HL-60/S4 (cell line): ENCODE measurements at regions not wholly inside any gene's neighbourhood (a gene's known extent, or its start where the extent isn't known, plus 50 kb on each side); places are given as distances from the start of the nearest gene placed in this dataset.

Experiments
- in situ Hi-C: fragments of 300-500 bp; cut with MboI; formaldehyde crosslinking; loops from 2 replicates; pipeline ENCODE4 v1.14.3; 2022; ENCODE audit warnings: low sequenced_read_pairs

DNA sequence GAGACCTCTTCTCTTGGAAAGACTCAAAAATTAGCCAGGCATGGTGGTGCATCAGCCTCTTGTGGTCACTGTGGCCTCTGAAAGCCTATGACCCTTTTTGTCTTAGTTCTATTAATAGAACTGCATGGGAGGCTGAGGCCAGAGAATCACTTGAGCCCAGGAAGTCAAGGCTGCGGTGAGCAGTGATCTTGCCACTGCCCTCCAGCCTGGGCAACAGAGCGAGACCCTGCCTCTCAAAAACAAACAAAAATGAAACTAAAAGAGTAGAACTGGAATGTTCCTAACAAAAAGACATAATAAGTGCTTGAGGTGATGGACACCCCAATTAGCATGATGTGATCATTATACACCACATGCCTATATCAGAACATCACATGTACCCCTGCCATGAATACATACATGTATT lies 197.0 kb upstream of the EEA1 start:
- in situ Hi-C loops, result no loop called here

DNA sequence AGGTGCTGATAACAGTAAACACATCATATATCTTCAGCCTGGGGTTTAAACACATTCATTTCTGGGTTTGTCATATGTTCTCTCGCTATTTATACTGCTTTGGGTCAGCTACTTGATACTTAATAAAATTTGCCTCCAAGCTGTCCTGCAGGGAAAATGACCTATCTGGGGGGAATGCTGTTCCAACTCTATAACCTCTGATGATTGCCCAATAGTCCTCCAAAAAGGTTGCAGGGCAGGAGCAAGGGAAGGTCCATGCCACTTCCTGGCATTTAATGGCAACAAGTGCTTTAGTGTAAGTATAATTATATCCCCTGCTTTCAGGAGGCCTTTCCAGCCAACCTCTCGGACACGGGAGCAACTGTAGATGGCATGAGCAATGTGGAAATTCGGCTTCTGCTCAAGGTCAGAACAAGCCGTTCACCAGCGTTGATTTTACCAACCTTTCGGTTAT lies 198.0 kb upstream of the EEA1 start:
- in situ Hi-C loops, result no loop called here

- in situ Hi-C loops, result no loop called here
Observed at GRCh38 chr12:93127582-93128331, 198.7 kb upstream of the EEA1 start.

GRCh38 chr12:93128332-93128707 lies 199.2 kb upstream of the EEA1 start:
- in situ Hi-C loops, result no loop called here

GRCh38 chr12:93130366-93131054 lies 201.4 kb upstream of the EEA1 start:
- in situ Hi-C loops, result no loop called here

DNA sequence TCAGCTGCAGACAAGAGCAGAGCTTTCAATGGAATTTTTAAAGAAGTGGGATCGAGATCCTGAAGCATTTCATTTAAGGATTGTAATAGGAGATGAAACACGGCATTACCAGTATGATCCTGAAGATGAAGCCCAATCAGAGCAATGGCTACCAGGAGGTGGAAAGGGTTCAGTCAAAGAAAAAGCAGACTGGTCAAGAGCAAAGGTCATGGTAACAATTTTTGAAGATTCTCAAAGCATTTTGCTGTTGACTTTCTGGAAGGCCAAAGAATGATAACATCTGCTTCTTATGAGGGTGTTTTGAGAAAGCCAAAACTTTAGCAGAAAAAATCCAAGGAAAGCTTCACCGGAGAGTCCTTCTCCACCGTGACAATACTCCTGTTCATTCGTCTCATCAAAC lies 204.3 kb upstream of the EEA1 start:
- in situ Hi-C loops, result no loop called here

DNA sequence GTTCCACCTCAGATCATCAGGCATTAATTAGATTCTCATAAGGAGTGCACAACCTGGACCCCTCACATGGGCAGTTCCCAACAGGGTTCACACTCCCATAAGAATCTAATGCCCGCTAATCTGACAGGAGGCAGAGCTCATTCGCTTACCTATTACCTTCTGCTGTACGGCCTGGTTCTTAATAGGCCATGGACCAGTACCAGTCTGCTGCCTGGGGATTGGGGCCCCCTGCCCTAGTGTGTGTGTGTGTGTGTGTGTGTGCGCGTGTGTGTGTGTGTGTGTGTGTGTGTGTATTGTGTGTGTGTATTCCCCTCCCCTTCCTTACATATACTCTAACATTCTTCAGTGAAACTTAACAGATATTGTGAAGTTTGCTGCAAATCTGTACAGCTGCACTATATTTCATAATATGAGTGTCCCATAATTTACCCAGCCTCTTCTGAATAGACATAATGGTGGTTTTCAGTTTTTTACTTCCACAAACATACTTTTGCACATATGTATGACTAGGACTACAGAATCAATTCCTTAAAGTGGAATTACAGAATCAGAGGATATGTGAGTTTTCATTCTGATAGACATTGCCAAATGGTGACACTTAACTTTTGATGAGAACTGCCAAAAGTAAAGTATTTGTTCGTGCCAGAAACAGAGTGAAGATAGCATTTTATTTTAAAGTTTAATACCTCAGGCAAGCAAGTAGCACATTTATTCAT lies 205.2 kb upstream of the EEA1 start:
- in situ Hi-C loops, result no loop called here

- in situ Hi-C loops, result no loop called here
Observed at GRCh38 chr12:93134893-93135285, 205.8 kb upstream of the EEA1 start.

DNA sequence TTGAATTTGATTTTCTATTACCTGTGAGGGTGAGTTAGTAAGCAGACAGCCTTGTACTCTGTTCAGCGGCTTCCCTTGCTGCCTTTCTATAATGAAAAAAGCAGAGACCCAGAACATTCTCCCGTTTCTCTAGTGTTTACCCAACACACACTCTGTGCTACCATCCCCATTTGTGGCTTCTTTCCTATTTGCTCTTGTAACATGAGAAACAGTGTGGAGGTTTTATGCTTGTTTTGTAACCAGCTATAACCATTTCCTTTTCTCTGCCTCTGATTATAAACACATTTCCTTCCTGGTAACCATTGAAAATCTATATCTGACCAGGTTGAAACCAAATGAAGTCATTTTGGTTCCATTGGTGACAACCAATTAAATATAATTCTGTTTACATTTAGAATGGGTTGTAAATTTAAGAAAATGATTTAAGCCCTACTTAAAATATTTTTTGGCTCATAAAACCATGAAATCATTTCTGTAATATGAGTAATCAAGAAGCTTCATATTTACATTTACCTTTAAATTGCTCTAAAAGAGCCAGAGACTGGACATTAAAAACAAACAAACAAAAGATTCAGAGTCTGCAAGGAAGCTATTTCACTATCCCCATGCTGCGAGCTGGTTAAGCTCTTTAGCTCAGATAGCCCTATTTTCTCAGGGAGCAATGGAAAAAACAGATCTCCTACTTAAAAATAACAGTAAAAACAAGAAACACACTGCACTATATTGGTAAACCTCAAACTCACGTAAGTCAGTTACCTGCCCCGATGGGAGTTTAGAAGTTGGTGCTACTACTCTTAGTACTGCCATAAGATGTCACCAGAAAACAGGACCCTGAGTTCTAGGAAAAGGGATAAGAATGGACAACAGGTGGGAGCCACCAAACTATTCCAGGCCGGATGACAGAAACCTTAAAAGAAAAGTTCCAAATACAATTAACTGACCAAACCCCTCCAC lies 206.5 kb upstream of the EEA1 start:
- in situ Hi-C loops, result no loop called here

DNA sequence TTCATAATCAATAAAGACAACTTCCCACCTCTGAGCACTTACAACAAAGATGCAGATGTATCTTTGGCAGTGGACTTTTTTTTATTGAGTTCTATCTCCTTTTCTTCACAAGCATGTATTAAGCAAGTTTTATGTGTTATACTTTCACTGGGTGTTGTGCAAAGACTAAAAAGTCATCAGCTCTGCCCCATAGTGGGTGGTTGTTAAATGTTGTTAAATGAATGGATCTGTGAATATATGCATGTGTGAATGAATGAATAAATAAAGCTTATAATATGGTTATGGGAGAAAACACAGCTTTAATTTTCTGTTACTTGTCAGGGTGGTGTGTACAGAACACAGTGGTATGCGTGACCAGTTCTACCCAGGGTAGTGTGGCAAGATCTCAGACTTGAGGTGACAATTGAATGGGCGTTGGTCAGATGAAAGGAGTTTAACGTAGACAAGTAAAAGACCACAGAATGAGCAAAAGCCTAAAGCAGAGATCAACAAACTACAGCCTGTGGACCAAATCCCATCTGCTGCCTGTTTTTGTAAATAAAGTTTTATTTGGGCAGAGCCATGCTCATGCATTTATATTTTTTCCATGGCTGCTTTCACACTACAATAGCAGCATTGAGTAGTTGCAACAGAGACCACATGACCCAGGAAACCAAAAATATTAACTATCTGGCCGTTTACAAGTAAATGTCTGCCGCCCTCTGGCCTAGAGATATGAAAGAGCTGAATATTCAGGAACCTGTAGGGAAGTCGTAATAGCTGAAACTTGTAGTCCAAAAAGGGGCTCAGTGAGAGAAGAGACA lies 207.4 kb upstream of the EEA1 start:
- in situ Hi-C loops, result no loop called here

DNA sequence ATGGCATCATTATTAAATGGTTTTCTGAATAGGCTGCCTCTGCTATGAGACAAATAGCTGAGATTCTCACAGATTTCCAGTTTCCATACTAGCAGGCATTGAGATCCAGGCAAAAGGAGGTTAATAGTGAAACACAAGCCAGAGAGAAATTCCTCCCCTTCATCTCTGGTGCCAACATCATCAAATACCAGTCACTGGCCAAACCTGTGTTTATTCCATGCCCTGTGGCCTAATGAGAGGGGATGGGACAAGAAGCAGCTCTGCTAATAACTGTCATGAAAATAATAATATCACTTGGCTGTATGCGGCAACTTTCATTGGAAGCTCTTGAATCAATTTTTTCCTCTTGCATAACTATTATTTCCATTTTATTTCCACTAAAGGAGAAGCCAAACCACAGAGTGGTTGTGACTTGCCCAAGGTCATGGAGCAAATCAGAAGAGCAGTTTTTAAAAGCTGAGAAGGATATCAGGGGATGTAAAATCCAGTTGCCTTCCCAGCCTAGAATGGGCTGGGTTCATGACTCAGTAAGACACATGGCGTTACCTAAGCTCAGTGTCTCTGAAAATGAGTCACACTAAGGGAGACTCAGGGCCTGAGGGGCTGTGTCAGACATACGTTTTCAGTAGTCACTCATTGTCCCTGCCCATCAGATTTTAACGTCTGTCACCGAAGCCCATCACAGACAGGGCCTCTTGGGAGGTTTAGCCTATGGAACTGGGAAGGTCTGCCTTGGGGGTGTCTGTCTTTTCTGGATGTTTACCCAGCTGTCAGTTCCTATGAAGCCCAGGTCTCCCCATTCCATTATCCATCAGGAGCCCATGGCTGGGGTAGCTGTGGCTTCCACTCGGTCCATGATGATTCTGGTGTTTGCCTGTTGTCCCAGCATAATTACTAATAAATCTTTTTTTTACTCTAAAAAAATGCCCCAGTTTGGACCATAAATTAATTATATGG lies 208.8 kb upstream of the EEA1 start:
- in situ Hi-C loops, result no loop called here

GRCh38 chr12:93139028-93139665 lies 210.1 kb upstream of the EEA1 start:
- in situ Hi-C loops, result no loop called here

GRCh38 chr12:93140325-93140724 lies 211.2 kb upstream of the EEA1 start:
- in situ Hi-C loops, result no loop called here

DNA sequence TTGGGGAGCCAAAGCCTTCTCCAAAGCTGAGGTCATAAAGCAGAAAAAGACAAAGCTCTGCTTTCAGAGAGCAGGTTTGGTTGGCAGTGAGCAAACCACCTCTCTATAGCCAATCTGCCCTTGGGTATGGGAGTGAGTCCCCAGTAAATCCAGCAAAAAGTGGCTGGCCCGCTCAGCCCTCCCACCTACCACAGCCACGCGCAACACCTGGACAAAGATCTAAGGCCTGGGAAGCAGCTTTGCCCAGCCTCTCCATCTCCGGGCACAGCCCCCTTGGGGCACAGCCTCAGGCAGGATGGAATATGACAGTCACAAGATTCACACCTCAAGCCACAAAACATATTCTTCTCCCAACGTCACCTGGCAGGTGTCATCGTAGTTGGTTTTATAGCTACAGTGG lies 211.7 kb upstream of the EEA1 start:
- in situ Hi-C loops, result no loop called here

GRCh38 chr12:93142881-93143280 lies 213.8 kb upstream of the EEA1 start:
- in situ Hi-C loops, result no loop called here

- in situ Hi-C loops, result no loop called here
Observed at GRCh38 chr12:93144109-93144508, 215.0 kb upstream of the EEA1 start.

DNA sequence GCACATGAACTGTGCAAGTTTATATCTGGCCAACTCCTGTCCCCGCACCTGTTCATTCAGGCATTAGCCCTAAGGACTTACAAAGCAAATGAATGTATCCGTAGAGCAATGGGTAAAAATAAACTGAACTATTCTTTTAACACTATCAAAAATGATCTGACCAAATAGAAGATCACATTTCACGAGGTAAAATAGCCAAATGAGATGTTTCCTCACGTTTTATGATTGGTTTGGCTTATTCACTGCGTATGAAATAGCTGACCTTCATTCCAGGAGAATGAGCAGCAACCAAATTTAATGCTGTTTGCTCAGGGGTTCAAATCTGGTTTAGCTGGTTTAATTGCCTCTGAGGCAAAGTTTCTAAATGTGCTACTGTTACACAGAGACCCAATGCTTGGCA lies 216.0 kb upstream of the EEA1 start:
- in situ Hi-C loops, result no loop called here

GRCh38 chr12:93146263-93146939 lies 217.3 kb upstream of the EEA1 start:
- in situ Hi-C loops, result no loop called here
